Activated CD4-positive, alpha-beta memory T cell treated with anti-CD3 and anti-CD28 coated beads for 36 hours (primary cell): ENCODE measurements at regions not wholly inside any gene's neighbourhood (a gene's known extent, or its start where the extent isn't known, plus 50 kb on each side); places are given as distances from the start of the nearest gene placed in this dataset.

Source experiments
- CTCF ChIA-PET: fragments of 350-600 bp; sonication (Branson Sonifier 250); formaldehyde crosslinking; loops from one replicate; lab custom pipeline; 2021; ENCODE audit warnings: antibody characterized with exemption, inconsistent platforms; lab: Charles Lee
- POLR2A ChIA-PET: fragments of 350-600 bp; sonication (Branson Sonifier 250); formaldehyde crosslinking; loops from one replicate; lab custom pipeline; 2021; ENCODE audit warnings: antibody characterized with exemption; lab: Charles Lee
- DNase-seq: peaks from one replicate; pipeline ENCODE4 v3.0.0-alpha.2; 2020
- H3K27ac Mint-ChIP-seq: one replicate; pipeline ENCODE4 v1.8.0; 2021; ENCODE audit warnings: mixed read lengths
- H3K27me3 Mint-ChIP-seq: one replicate; pipeline ENCODE4 v1.8.0; 2021; ENCODE audit warnings: mixed read lengths
- H3K36me3 Mint-ChIP-seq: one replicate; pipeline ENCODE4 v1.8.0; 2021; ENCODE audit warnings: mixed read lengths
- H3K4me1 Mint-ChIP-seq: one replicate; pipeline ENCODE4 v1.8.0; 2021; ENCODE audit warnings: low read depth, mixed read lengths
- H3K4me3 Mint-ChIP-seq: one replicate; pipeline ENCODE4 v1.8.0; 2021; ENCODE audit warnings: mild to moderate bottlenecking, mixed read lengths
- H3K9me3 Mint-ChIP-seq: one replicate; pipeline ENCODE4 v1.8.0; 2021; ENCODE audit warnings: mixed read lengths
- intact Hi-C: fragments of 100-400 bp; cut with micrococcal nuclease; formaldehyde crosslinking; loops from one replicate; pipeline ENCODE4 v1.15.1; 2023

DNA sequence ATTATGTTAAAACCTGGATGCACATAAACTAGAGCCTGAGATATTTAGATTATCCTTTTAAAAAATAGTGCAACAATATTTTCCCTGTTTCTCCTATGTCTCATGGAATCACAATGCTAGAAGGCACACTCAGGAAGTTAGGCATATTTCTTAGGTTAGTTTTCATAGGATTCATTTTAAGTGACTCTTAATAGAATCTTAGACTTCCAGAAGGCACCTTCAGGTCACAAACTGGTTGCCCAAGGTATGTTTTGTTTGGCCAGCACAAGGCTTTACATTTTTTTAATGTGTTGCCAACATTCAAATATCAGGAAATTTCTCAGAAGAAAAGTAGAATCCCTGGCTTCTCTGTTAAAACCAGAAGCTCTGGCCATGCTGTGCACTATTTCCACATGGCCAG, 129.3 kb downstream of the LNPK start:
- Mint-ChIP-seq H3K27me3 (peaks cover 14% of the 10 kb centered on the region), H3K4me1 (no peaks in the 10 kb centered on the region), H3K4me3 (no peak overlapping the region), H3K36me3 (no peaks in the 10 kb centered on the region), H3K27ac (no peak overlapping the region), H3K9me3 (no peaks in the 10 kb centered on the region)
- DNase-seq: no peak
- ChIA-PET CTCF (no interaction called here), POLR2A (no interaction called here)
- intact Hi-C loops: no loop called here

DNA sequence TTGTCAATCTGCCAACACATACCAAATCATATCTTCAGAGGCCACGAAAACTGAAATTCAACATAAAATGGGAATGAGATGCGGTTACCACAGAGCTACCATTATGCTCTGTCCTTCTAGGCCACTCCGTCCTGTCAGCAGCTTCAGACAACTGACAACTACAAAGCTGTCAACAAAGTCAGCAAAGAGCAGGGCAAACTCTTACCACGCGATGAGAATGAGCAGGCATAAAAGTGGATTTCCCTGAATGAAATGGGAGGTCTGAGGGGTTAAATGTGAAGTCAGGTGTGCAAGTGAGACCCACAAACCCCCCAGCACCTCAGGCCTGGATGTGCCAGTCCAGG, 130.1 kb downstream of the LNPK start:
- POLR2A ChIA-PET: no interaction called here
- H3K27me3 Mint-ChIP-seq: peaks cover 13% of the 10 kb centered on the region
- intact Hi-C loops: no loop called here
- H3K4me1 Mint-ChIP-seq: no peaks in the 10 kb centered on the region
- H3K9me3 Mint-ChIP-seq: no peaks in the 10 kb centered on the region
- H3K27ac Mint-ChIP-seq: no peak overlapping the region
- H3K4me3 Mint-ChIP-seq: no peak overlapping the region
- H3K36me3 Mint-ChIP-seq: no peaks in the 10 kb centered on the region
- CTCF ChIA-PET: no interaction called here
- DNase-seq: no peak

DNA sequence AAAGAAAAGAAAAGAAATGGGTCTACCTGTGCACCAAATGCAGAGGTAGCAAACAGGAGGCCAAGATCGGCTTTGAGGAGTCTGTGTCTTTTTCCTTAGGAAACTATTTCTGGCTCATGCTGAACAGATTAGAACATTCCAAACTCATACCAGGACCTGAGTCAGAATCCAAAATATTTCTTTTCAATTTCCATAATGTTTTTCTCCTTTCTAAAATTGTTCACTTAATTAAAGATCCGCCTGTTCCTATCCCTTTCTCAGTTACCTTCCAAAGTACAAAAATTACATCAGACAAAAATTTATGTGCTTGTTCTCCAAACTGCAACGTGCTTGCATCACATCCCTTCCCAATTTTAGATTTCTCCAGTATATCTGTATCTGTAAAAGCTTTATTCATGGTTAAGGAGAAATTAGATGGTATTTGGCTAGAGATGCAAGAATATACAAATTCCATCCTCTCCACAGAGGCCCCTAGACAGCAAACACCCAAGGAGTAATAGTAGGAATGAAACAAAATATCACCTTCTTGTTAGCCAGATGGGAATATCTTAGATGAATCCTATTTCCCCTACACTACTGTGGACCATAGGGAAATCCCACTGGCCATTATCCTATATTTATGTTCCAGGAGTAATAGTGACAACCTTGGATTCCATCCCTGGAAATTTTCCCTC, 130.6 kb downstream of the LNPK start:
- Mint-ChIP-seq H3K9me3 (no peaks in the 10 kb centered on the region), H3K4me1 (no peaks in the 10 kb centered on the region), H3K27me3 (peaks cover 9% of the 10 kb centered on the region), H3K4me3 (no peak overlapping the region), H3K27ac (no peak overlapping the region), H3K36me3 (no peaks in the 10 kb centered on the region)
- POLR2A ChIA-PET: no interaction called here
- DNase-seq: no peak
- CTCF ChIA-PET: no interaction called here
- intact Hi-C loops: no loop called here

DNA sequence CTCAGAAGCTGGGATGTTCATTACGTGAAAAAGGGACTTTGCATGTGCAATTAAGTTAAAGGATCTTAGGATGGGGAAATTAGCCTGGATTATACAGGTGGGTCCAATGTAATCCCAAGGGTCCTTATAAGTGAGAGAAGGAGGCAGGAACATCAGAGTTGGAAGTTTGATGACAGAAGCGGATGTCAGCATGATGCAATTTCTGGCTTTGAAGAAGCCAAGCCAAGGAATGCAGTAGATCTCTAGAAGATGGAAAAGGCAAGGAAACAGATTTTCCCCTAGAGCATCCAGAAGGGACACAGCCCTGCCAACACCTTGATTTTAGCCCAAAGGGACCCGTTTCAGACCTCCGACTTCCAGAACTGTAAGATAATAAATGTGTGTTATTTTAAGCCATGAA, 136.4 kb downstream of the LNPK start:
- H3K9me3 Mint-ChIP-seq: no peaks in the 10 kb centered on the region
- no peak overlapping the region for H3K27ac Mint-ChIP-seq
- no peak for DNase-seq
- no peaks in the 10 kb centered on the region for H3K36me3 Mint-ChIP-seq
- peaks cover 8% of the 10 kb centered on the region for H3K27me3 Mint-ChIP-seq
- CTCF ChIA-PET: no interaction called here
- H3K4me1 Mint-ChIP-seq: no peaks in the 10 kb centered on the region
- intact Hi-C loops: no loop called here
- POLR2A ChIA-PET: no interaction called here
- no peak overlapping the region for H3K4me3 Mint-ChIP-seq

DNA sequence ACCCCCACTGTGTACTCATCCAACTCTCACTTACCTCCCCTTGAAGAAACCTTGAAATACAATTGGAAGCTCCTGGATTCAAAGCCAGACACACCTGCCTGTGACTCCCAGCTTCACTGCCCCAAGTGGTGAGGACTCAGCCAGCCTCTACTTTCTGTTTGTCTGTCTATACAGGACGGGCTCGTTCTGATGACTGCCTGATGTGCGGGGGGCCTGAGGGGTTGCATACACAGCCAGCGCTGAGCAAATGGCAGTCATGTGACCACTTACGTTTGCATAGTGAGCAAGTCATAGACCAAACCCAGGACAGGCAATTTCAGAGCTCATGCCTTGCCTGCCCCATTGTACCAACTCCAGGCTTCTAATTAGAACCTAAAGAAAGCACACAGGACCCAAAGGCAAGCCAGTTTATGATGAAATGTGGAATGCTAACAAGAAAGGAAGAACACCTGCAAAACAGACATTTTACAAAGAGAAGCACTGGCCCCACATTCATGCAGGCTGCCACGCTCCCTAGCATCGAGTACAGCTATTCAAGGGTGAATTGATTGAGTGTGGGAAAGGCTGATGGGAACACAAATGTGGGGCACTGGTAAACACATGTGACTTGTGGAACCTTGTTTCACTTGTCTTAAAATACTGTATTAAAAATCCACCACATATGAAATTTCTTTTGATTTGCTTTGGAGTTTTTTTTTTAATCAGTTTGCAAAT, 137.8 kb downstream of the LNPK start:
- H3K4me3 Mint-ChIP-seq: no peak overlapping the region
- intact Hi-C loops: no loop called here
- H3K4me1 Mint-ChIP-seq: no peaks in the 10 kb centered on the region
- ChIA-PET CTCF (no interaction called here), POLR2A (no interaction called here)
- peaks cover 8% of the 10 kb centered on the region for H3K27me3 Mint-ChIP-seq
- no peak for DNase-seq
- H3K36me3 Mint-ChIP-seq: no peaks in the 10 kb centered on the region
- no peaks in the 10 kb centered on the region for H3K9me3 Mint-ChIP-seq
- no peak overlapping the region for H3K27ac Mint-ChIP-seq

DNA sequence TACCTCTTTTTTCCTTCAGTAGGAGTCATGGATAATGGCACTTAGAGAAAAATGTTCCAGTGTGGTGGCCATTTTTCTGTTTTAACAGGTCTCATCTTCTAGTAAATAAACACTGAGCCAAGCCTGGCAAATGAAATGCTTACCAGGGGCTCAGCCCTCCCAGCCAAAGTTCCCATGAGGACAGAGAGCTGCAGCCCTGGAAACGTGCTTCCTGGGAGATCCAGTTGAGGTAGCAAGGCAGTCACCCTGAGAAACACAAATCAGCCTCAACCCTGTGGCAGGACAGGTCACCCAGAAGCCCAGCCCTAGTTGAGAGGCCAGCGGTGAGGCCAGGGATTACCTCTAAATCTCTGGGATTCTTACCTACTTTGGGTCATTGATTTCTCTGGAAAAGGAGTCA, 140.1 kb downstream of the LNPK start:
- intact Hi-C loops: no loop called here
- H3K27ac Mint-ChIP-seq: no peak overlapping the region
- no peaks in the 10 kb centered on the region for H3K9me3 Mint-ChIP-seq

DNA sequence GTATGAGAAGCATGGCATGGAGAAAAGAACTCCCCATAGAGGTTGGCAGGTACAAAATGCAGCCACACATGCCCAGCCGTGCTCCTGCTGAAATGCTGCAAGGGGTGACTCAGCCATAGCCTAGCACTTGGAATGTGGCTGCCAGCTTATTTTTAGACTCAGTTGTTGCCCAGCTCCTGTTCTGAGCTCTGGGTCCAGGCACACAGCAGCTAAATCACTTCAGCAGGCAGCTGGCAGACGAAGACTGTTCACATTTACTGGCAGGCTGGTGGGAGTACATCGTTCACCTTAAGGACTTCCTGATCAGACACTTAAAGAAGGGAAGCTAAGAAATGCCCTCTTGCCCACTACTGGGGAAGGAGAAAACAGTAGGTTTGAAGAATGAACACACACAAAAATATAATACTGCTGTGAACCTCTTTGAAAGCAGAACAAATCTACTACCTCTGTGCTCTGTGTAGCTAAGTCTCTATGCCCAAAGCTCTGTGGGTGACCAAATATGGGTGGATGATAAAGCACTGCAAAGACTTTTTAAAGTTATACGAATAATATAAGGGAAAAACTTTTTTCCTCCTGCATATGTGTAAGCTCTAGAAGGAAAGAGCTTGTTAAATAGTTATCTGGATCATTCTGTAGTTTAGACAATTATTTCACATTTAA, 146.1 kb downstream of the LNPK start:
- intact Hi-C loops: no loop called here
- H3K27ac Mint-ChIP-seq: no peak overlapping the region
- no peak overlapping the region for H3K4me3 Mint-ChIP-seq
- no peaks in the 10 kb centered on the region for H3K36me3 Mint-ChIP-seq
- ChIA-PET CTCF (no interaction called here), POLR2A (no interaction called here)
- H3K4me1 Mint-ChIP-seq: no peaks in the 10 kb centered on the region
- no peaks in the 10 kb centered on the region for H3K27me3 Mint-ChIP-seq
- H3K9me3 Mint-ChIP-seq: no peaks in the 10 kb centered on the region
- no peak for DNase-seq

More for the DNA sequence above, 140.1 kb downstream of the LNPK start:
- POLR2A ChIA-PET: no interaction called here
- no peak for DNase-seq
- Mint-ChIP-seq H3K4me3 (no peak overlapping the region), H3K36me3 (no peaks in the 10 kb centered on the region), H3K27me3 (peaks cover 8% of the 10 kb centered on the region), H3K4me1 (no peaks in the 10 kb centered on the region)
- CTCF ChIA-PET: no interaction called here

DNA sequence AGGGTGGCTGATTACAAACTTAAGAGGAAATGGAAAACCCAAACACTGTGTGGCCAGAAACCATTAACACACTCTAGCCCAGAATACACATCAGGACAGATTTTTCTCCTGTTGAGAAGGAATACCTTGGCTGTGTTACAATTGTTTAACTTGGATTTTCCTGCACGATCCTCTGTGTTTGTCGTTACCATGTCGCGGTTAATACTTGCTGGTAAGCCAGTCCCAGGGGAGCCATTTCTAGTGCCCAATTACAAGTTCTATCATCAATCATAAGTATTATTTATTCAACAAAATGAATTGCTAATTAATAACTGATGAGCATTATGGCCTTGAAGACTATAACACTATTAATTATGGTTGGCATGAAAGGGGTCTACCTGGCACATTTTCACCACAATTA, 146.8 kb downstream of the LNPK start:
- POLR2A ChIA-PET: no interaction called here
- no peaks in the 10 kb centered on the region for H3K9me3 Mint-ChIP-seq
- no peaks in the 10 kb centered on the region for H3K27me3 Mint-ChIP-seq
- intact Hi-C loops: no loop called here
- H3K4me1 Mint-ChIP-seq: no peaks in the 10 kb centered on the region
- H3K36me3 Mint-ChIP-seq: no peaks in the 10 kb centered on the region
- CTCF ChIA-PET: interaction anchor here (0.7 kb wide), 1 partner anchor 216 kb away, joined by 3 read pairs; no protein-coding TSS in a partner anchor
- H3K4me3 Mint-ChIP-seq: no peak overlapping the region
- no peak for DNase-seq
- no peak overlapping the region for H3K27ac Mint-ChIP-seq

DNA sequence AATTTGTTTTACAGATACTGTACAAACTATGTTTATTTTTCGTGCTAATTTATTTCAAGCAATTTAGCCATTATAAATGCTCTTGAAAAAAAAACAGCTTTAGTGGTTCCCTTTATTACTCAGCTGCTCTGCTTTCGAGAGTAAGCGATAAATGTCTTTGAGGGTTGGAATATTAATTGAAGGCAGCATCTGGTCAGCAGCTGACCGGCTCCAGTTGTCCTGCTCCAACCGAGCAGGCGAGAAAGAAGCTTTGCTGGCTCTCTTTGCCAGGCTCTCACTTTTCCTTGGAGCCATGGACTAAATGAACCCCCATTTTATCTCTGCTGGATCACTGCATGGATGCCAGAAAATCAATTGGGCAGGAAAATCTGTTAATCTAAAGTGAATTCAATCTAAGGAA, 147.4 kb downstream of the LNPK start:
- no peak overlapping the region for H3K27ac Mint-ChIP-seq
- H3K27me3 Mint-ChIP-seq: no peaks in the 10 kb centered on the region
- POLR2A ChIA-PET: no interaction called here
- DNase-seq: no peak
- intact Hi-C loops: no loop called here
- no peaks in the 10 kb centered on the region for H3K9me3 Mint-ChIP-seq
- H3K4me1 Mint-ChIP-seq: no peaks in the 10 kb centered on the region
- CTCF ChIA-PET: interaction anchor here (0.7 kb wide), 1 partner anchor 217 kb away, joined by 3 read pairs; no protein-coding TSS in a partner anchor
- H3K4me3 Mint-ChIP-seq: no peak overlapping the region
- no peaks in the 10 kb centered on the region for H3K36me3 Mint-ChIP-seq

DNA sequence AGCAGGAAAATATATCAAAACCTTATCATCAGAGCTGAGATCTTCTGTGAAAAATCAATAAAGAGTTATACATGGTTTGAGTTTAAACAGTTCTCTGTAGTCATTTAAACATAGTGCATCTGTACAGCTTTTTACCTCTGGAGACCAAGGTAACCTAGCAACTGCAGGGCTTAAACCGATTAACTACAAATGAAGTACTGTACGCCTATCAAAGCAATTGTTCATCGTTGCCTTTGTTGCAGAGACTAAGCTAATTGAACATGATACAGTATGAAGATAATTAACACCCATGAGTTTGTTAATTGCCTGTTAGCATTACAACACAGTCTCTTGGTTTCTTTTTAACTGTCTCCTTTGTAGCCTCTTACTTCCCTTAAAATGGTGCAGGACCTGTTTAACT, 147.9 kb downstream of the LNPK start:
- no peak overlapping the region for H3K27ac Mint-ChIP-seq
- intact Hi-C loops: no loop called here
- H3K9me3 Mint-ChIP-seq: no peaks in the 10 kb centered on the region
- no peaks in the 10 kb centered on the region for H3K36me3 Mint-ChIP-seq
- no peak for DNase-seq
- ChIA-PET POLR2A (no interaction called here), CTCF (no interaction called here)
- no peak overlapping the region for H3K4me3 Mint-ChIP-seq
- H3K4me1 Mint-ChIP-seq: no peaks in the 10 kb centered on the region
- H3K27me3 Mint-ChIP-seq: no peaks in the 10 kb centered on the region

DNA sequence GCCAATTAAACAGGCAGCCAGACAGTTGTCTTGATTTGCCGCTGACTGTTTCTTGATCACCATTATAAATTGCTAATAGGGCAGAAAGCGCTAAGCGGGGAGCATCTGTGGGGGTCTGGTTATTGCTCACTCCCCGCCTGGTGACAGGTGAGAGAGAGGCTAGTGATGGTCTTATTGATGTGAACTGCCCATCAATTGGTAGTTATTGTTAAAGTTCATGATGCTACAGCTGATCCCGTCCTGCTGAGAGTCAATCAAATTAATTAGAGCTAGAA, 148.5 kb downstream of the LNPK start:
- Mint-ChIP-seq H3K27me3 (peaks cover 1% of the 10 kb centered on the region), H3K4me3 (no peak overlapping the region), H3K4me1 (no peaks in the 10 kb centered on the region), H3K27ac (no peak overlapping the region), H3K9me3 (no peaks in the 10 kb centered on the region), H3K36me3 (no peaks in the 10 kb centered on the region)
- DNase-seq: no peak
- CTCF ChIA-PET: no interaction called here
- intact Hi-C loops: no loop called here
- POLR2A ChIA-PET: no interaction called here

DNA sequence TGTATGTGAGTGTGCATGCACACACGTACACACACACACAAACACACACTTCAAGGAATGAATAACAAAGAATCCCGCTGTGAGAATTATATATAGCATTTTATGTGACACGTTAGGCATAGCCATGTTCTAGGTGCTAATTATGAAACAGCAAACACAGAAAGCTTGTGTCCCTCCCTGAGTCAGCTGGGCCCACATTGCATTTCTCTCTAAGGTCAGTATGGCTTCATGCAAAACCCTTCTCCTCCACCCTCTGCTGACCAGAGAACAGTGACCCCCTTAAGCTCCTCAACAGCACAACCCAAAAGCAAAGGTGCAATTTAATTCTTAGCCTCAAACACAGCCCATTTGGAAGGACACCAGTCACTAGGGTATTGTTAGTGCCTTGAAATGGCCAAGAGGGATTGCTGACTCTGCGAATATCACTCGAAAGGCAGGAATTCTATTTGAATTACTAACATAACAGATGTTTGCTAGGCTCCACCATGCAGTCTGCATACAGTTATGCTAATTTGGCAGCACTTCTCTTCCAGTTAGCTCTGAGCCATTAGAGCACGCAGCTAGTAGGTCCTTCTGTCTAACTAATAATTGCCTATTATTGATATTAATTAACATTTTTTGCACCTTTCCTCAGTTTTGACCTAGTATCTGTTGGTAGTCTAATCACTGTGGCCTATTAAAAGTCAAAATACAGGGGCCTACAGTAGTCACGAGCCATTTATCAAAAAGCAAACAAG, 149.0 kb downstream of the LNPK start:
- POLR2A ChIA-PET: no interaction called here
- CTCF ChIA-PET: no interaction called here
- intact Hi-C loops: no loop called here
- Mint-ChIP-seq H3K27me3 (peaks cover 3% of the 10 kb centered on the region), H3K27ac (no peak overlapping the region), H3K36me3 (no peaks in the 10 kb centered on the region), H3K4me1 (no peaks in the 10 kb centered on the region), H3K9me3 (no peaks in the 10 kb centered on the region), H3K4me3 (no peak overlapping the region)
- DNase-seq: no peak
